SK-N-MC (cell line): ENCODE measurements at regions not wholly inside any gene's neighbourhood (a gene's known extent, or its start where the extent isn't known, plus 50 kb on each side); places are given as distances from the start of the nearest gene placed in this dataset.

ENCODE experiments used
- EZH2 ChIP-seq: fragments of 200-600 bp; sonication (generic); IDR thresholded peaks from one replicate; pipeline ENCODE4 v1.6.1; 2017; ENCODE audit warnings: antibody characterized with exemption
- FOXP2 ChIP-seq: optimal IDR thresholded peaks from 2 replicates; pipeline ENCODE3; 2011; ENCODE audit warnings: mild to moderate bottlenecking, moderate library complexity; ENCODE audit not compliant: insufficient read depth; ENCODE audit errors: extremely low read length, control extremely low read depth
- POLR2AphosphoS5 ChIP-seq: IDR thresholded peaks from 2 replicates; pipeline ENCODE4 v1.6.1; 2012; ENCODE audit warnings: mild to moderate bottlenecking, low read depth, low read length, borderline replicate concordance

DNA sequence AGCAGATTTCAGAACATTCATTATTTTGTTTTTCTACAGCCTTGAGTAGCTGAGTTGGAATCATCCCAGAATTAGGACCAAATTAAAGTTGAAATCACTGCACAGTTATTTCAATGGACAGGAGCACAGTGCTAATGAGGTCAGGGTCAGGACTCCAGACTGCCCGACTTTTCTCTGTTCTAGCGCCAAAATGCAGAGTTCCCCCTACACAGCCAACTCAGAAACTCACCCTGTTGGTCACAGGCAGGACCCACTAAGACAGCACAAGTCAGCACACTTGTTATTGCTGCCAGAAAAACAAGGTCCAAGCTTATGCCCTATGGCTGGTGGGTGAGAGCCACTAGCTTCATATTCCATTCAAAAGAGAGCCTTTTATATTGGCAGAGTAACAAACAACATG is 198.1 kb upstream of the KRR1 start:
- no peak for TF ChIP-seq EZH2
- no peak for TF ChIP-seq POLR2AphosphoS5
- no peak for TF ChIP-seq FOXP2
